Suprapubic skin (tissue), 4 donors: ENCODE measurements at regions not wholly inside any gene's neighbourhood (a gene's known extent, or its start where the extent isn't known, plus 50 kb on each side); places are given as distances from the start of the nearest gene placed in this dataset.
"Not testable (repeated sequence)": the region's sequence is repeated elsewhere in the genome, so short reads cannot be mapped to it uniquely, and the experiment has no call there.

Source experiments
- DNase-seq, 2 donors: peaks; one replicate each; pipeline ENCODE4 v3.0.0-alpha.2; 2019; ENCODE audit warnings: low spot score in 2 of 2
- H3K27ac ChIP-seq: fragments of 200-600 bp; sonication (generic); one replicate; pipeline ENCODE4 v1.5.1; 2019
- H3K27me3 ChIP-seq: fragments of 200-600 bp; sonication (generic); one replicate; pipeline ENCODE4 v1.5.1; 2019
- H3K36me3 ChIP-seq: fragments of 200-600 bp; sonication (generic); one replicate; pipeline ENCODE4 v1.5.1; 2019
- H3K4me1 ChIP-seq: fragments of 200-600 bp; sonication (generic); one replicate; pipeline ENCODE4 v1.5.1; 2019
- H3K4me3 ChIP-seq: fragments of 200-600 bp; sonication (generic); one replicate; pipeline ENCODE4 v1.5.1; 2019; ENCODE audit warnings: mild to moderate bottlenecking
- H3K9me3 ChIP-seq: fragments of 200-600 bp; sonication (generic); one replicate; pipeline ENCODE4 v1.5.1; 2019
- EP300 ChIP-seq: sonication (generic); formaldehyde crosslinking; IDR thresholded peaks from one replicate; pipeline ENCODE4 v1.6.1; 2017; ENCODE audit warnings: antibody characterized with exemption
- POLR2A ChIP-seq, 2 donors: fragments of 450-650 bp; IDR thresholded peaks; one replicate each; pipeline ENCODE4 v1.6.1; 2017; ENCODE audit warnings: antibody characterized with exemption in 2 of 2, mild to moderate bottlenecking in 2 of 2, moderate library complexity in 2 of 2
- POLR2AphosphoS5 ChIP-seq, 3 donors: sonication (generic); formaldehyde crosslinking; IDR thresholded peaks; one replicate each; pipeline ENCODE4 v1.6.1; 2017; ENCODE audit warnings: antibody characterized with exemption in 3 of 3
- WGBS: methylation state at CpG from one replicate; pipeline ENCODE4 v1.1.5; 2018; 5-methylcytosine and 5-hydroxymethylcytosine counted together
- TF ChIP-seq, protein P1 (sequence below), 2 donors: fragments of 200-600 bp in 1 of 2; fragments of 450-650 bp in 1 of 2; sonication (generic) in 1 of 2; IDR thresholded peaks; one replicate each; pipeline ENCODE4 v1.5.1; 2016 to 2019; ENCODE audit warnings: antibody characterized with exemption in 2 of 2, mild to moderate bottlenecking in 1 of 2, moderate library complexity in 1 of 2

DNA sequence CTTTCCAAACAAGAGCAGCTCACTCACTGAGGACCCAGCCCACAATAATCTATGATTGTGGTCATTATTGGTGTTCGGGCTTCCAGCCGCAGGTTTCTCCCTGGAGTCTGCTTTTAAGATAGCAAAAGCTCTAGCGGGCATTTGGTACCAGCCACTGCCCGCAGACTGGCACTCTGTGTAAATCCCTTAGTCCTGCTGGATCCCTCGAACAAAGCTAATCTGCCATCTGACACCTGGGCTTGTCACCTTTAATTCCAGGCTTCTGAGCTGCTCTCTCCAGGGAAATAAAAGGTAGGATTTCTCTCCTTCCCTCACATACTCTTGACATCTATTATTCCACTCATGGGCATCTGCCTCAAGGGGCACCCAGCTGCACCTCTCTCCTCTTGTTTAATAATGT is 158.7 kb downstream of the PDCD6IP start:
- Histone ChIP-seq H3K27ac (no peak overlapping the region), H3K9me3 (no peaks in the 10 kb centered on the region), H3K4me1 (no peaks in the 10 kb centered on the region), H3K4me3 (no peak overlapping the region), H3K27me3 (no peaks in the 10 kb centered on the region), H3K36me3 (no peaks in the 10 kb centered on the region)
- TF ChIP-seq POLR2AphosphoS5 (IDR thresholded peaks at IDR 0.05) (no peak), EP300 (no peak), POLR2A (IDR thresholded peaks at IDR 0.05) (no peak)
- TF ChIP-seq, protein P1, sequence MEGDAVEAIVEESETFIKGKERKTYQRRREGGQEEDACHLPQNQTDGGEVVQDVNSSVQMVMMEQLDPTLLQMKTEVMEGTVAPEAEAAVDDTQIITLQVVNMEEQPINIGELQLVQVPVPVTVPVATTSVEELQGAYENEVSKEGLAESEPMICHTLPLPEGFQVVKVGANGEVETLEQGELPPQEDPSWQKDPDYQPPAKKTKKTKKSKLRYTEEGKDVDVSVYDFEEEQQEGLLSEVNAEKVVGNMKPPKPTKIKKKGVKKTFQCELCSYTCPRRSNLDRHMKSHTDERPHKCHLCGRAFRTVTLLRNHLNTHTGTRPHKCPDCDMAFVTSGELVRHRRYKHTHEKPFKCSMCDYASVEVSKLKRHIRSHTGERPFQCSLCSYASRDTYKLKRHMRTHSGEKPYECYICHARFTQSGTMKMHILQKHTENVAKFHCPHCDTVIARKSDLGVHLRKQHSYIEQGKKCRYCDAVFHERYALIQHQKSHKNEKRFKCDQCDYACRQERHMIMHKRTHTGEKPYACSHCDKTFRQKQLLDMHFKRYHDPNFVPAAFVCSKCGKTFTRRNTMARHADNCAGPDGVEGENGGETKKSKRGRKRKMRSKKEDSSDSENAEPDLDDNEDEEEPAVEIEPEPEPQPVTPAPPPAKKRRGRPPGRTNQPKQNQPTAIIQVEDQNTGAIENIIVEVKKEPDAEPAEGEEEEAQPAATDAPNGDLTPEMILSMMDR (IDR thresholded peaks at IDR 0.05), result no peak
- 87% methylated on average over 5 of the region's 5 CpGs for WGBS
- no peak for DNase-seq

DNA sequence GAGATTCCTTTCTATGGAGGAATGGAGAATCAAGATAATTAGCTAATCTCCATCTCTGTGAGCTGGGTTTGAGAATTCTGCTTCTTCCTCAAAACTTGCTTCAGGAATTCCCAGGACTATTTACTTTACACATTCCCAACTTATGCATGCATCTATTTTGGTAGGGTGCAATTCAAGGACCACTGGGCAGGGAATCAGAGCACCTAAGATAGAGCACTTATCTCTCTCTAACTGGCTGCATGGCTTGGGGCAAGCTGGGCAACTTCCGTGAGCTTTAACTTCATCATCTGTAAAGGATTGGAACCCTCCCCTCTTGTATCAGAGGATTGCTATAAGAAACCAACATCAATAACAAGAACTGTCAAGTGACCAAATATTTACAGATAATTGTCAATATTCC is 160.2 kb downstream of the PDCD6IP start:
- Histone ChIP-seq H3K4me1 (no peaks in the 10 kb centered on the region), H3K36me3 (no peaks in the 10 kb centered on the region), H3K9me3 (no peaks in the 10 kb centered on the region), H3K27me3 (no peaks in the 10 kb centered on the region), H3K4me3 (no peak overlapping the region), H3K27ac (no peak overlapping the region)
- DNase-seq, result no peak
- 91% methylated on average over 1 of the region's 1 CpG for WGBS
- TF ChIP-seq EP300, result no peak

DNA sequence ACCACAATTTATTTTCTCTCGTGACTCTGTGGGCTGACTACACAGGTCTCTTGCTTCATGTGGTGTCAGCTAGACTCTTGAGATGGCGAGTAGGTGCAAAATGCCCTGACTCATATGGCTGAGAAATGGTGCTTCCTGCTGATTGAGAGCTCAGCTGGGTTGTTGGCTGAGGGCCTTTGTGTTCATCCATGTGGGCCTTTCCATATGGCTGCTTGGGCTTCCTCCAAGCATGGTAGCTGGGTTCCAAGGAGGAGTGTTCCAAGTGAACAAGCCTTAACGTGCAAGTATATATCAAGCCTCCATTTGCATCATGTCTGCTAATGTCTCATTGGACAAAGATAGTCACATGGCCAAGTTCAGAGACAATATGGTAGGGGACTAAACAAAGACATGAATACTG is 164.0 kb downstream of the PDCD6IP start:
- TF ChIP-seq POLR2A (IDR thresholded peaks at IDR 0.05), result no peak
- TF ChIP-seq POLR2AphosphoS5 (IDR thresholded peaks at IDR 0.05), result no peak
- no peak for TF ChIP-seq EP300
- TF ChIP-seq, protein P1 (IDR thresholded peaks at IDR 0.05), result no peak
- H3K36me3 ChIP-seq, result no peaks in the 10 kb centered on the region
- H3K4me1 ChIP-seq, result no peaks in the 10 kb centered on the region
- WGBS, result 79% methylated on average over 3 of the region's 3 CpGs
- H3K4me3 ChIP-seq, result no peak overlapping the region
- H3K27ac ChIP-seq, result no peak overlapping the region
- no peaks in the 10 kb centered on the region for H3K9me3 ChIP-seq
- no peak for DNase-seq
- no peaks in the 10 kb centered on the region for H3K27me3 ChIP-seq

DNA sequence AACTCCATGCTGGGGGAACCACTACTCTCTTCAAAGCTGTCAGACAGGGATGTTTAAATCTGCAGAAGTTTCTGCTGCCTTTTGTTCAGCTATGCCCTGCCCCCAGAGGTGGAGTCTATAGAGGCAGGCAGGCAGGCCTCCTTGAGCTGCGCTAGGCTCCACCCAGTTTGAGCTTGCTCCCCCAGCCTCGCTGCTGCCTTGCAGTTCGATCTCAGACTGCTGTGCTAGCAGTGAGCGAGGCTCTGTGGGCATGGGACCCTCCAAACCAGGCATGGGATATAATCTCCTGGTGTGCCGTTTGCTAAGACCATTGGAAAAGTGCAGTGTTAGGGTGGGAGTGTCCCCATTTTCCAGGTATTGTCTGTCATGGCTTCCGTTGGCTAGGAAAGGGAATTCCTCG is 171.8 kb downstream of the PDCD6IP start:
- not testable (repeated sequence) for H3K4me1 ChIP-seq, H3K4me3 ChIP-seq, H3K27me3 ChIP-seq, H3K27ac ChIP-seq, H3K36me3 ChIP-seq, H3K9me3 ChIP-seq, DNase-seq
- WGBS, result 80% methylated on average over 2 of the region's 7 CpGs

DNA sequence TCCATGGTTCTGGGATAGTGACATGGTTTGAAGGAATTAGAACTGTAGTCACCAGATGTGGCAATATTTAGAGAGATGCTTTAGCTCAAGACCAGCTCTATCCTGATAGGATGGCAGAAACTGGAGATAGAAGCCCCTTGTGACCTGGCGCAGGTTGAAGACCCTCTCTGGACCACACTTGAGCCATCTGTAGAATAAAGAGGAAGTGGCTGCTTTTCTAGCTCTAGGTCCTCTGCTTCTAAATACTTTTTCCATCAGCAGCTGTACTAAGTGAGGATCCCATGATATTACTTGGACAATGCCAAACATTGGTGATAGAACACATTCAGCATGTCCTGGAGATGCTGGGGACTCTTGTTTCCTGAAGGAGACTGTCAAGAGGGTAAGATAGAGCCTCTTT is 172.6 kb downstream of the PDCD6IP start:
- no peaks in the 10 kb centered on the region for H3K27me3 ChIP-seq
- H3K4me3 ChIP-seq, result no peak overlapping the region
- H3K36me3 ChIP-seq, result no peaks in the 10 kb centered on the region
- H3K9me3 ChIP-seq, result peaks cover 8% of the 10 kb centered on the region
- no peak for DNase-seq
- 100% methylated on average over 1 of the region's 1 CpG for WGBS
- H3K4me1 ChIP-seq, result no peaks in the 10 kb centered on the region
- no peak for TF ChIP-seq POLR2AphosphoS5 (IDR thresholded peaks at IDR 0.05)
- TF ChIP-seq POLR2A (IDR thresholded peaks at IDR 0.05), result no peak
- TF ChIP-seq, protein P1 (IDR thresholded peaks at IDR 0.05), result no peak
- TF ChIP-seq EP300, result no peak
- H3K27ac ChIP-seq, result no peak overlapping the region

DNA sequence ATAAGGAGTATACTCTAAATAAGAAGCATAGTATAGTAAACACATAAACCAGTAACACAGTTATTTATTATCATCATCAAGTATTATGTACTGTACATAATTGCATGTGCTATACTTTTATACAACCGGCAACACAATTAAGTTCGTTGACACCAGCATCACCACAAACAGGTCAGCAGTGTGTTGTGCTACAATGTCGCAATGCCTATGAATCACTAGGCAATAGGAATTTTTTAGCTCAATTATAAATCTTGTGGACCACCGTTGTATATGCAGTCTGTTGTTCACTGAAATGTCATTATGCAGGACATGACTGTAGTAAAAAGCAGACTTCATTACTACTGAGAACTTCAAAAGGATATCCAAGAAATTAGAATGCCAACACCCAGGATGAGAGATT is 177.0 kb downstream of the PDCD6IP start:
- Histone ChIP-seq H3K4me3 (no peak overlapping the region), H3K27ac (no peak overlapping the region), H3K9me3 (peaks cover 3% of the 10 kb centered on the region), H3K27me3 (no peaks in the 10 kb centered on the region), H3K36me3 (no peaks in the 10 kb centered on the region), H3K4me1 (no peaks in the 10 kb centered on the region)
- no peak for TF ChIP-seq POLR2A (IDR thresholded peaks at IDR 0.05)
- TF ChIP-seq, protein P1 (IDR thresholded peaks at IDR 0.05), result no peak
- no peak for TF ChIP-seq EP300
- TF ChIP-seq POLR2AphosphoS5 (IDR thresholded peaks at IDR 0.05), result no peak
- 88% methylated on average over 4 of the region's 4 CpGs for WGBS
- DNase-seq, result no peak
